ENCODE measurements at regions not wholly inside any gene's neighbourhood (a gene's known extent, or its start where the extent isn't known, plus 50 kb on each side); places are given as distances from the start of the nearest gene placed in this dataset.

GRCh38 chr12:4858386-4858785 lies 51.3 kb upstream of the KCNA1 start:
- DNase-seq (ENCODE audit: low spot score): peak; percentile 26

- DNase-seq (ENCODE audit: low spot score): no peak
These were observed 50.1 kb upstream of the KCNA1 start for GRCh38 chr12:4859478-4860210.
